Fibroblast of villous mesenchyme (primary cell): ENCODE measurements at regions not wholly inside any gene's neighbourhood (a gene's known extent, or its start where the extent isn't known, plus 50 kb on each side); places are given as distances from the start of the nearest gene placed in this dataset.
"Not testable (repeated sequence)": the region's sequence is repeated elsewhere in the genome, so short reads cannot be mapped to it uniquely, and the experiment has no call there.

Experiments used
- DNase-seq: peaks from one replicate; pipeline ENCODE4 v3.0.0-alpha.2; 2010; ENCODE audit warnings: low read depth
- H3K4me3 ChIP-seq: 2 replicates; pipeline ENCODE4 v1.5.1; 2011; ENCODE audit warnings: low read depth, mild to moderate bottlenecking, low read length

DNA sequence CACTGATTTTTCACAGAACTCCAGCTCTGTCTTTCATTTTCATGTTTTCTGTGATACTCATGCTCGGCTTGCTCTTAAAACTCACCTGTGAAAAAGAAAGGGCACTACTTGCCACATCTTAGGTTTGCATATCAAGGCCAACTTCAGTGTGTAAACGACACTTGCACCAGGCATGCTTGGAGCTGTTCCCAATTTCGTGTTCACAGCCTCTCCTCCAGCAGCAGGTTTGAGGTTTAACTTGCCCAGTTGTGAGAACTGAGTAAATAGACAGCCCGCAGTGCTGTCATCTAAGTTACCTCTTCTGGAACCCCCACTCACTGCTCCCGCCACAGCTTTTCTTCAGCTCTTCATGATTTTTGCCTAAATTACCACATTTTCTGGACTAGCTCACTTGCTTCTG, 172.2 kb downstream of the SPDYE17 start:
- H3K4me3 ChIP-seq, DNase-seq: not testable (repeated sequence)

GRCh38 chr7:76854631-76855030, 177.5 kb downstream of the SPDYE17 start:
- H3K4me3 ChIP-seq, DNase-seq: not testable (repeated sequence)

DNA sequence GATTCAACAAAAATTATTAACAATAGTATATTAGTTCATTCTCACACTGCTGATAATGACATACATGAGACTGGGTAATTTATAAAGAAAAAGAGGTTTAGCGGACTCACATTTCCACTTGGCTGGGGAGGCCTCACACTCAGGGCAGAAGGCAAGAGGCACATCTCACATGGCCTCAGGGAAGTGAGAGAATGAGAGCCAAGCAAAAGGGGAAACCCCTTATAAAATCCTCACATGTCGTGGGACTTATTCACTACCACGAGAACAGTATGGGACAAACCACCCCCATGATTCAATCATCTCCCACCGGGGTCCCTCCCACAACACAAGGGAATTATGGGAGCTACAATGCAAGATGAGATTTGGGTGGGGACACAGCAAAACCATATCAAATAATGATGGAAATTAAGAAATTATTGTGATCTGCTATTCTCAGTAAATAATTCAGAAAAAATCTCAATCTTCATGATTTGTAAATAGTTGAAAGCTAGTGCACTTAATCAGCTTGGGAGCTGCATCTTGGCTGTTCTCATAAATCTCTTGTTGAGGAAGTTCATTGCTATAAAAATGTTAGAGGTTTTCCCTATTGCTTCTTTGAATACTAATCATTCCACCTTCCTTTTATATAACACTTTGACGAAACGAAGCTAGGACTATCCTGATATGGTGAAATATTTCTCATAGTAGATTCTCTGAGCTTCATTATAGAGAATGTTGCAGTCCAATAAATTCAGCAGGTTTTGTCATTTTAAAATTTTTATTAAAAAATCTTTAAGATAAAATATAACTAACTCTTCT, 179.2 kb downstream of the SPDYE17 start:
- DNase-seq, result not testable (repeated sequence)

DNA sequence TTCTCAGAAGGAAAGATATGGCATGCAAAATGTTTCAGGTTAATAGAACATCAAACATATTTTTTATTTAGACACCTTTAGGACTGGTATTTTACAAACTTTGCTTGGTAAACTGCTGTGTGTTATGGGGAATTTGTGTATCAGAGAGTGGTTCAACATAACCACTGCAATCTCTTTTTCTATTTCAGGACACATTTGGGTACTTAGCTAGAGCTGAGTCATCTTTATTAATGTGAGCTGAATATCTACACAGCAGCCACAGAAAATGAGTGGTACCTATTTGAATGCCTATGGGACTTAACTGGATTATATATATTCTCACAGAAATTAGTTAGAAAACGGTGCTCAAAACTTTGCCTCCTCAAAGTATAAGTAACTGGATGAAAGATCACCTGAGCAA, 179.8 kb downstream of the SPDYE17 start:
- not testable (repeated sequence) for DNase-seq

More for the DNA sequence above, 179.2 kb downstream of the SPDYE17 start:
- not testable (repeated sequence) for H3K4me3 ChIP-seq

GRCh38 chr7:76851617-76852016, 180.5 kb downstream of the SPDYE17 start:
- H3K4me3 ChIP-seq, DNase-seq: not testable (repeated sequence)

More for the DNA sequence above, 179.8 kb downstream of the SPDYE17 start:
- H3K4me3 ChIP-seq, result not testable (repeated sequence)

- H3K4me3 ChIP-seq, DNase-seq: not testable (repeated sequence)
Measured at GRCh38 chr7:76849887-76850563, 182.1 kb downstream of the SPDYE17 start.

DNA sequence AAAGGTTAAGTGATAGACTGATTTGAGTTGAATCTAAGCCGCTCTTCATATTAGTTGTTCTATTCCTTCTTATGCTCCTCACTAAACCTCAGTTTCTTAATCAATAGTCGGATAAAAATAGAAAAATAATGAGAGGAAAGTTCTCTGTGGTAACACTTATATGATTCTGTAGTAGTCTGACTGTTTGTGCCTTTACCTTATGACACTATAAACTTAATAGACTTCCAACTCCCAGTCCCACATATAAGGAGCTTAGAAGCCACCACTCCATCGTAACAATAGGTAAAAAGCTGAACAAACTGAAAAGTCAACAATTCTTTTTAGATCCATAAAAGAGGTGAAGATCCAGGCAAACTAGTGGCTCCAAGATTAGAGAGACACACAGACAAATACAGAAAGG, 192.3 kb downstream of the SPDYE17 start:
- H3K4me3 ChIP-seq, DNase-seq: not testable (repeated sequence)

- not testable (repeated sequence) for H3K4me3 ChIP-seq, DNase-seq
Measured at GRCh38 chr7:76839214-76839613, 192.9 kb downstream of the SPDYE17 start.

- H3K4me3 ChIP-seq, DNase-seq: not testable (repeated sequence)
Measured at GRCh38 chr7:76838357-76838756, 193.8 kb downstream of the SPDYE17 start.

DNA sequence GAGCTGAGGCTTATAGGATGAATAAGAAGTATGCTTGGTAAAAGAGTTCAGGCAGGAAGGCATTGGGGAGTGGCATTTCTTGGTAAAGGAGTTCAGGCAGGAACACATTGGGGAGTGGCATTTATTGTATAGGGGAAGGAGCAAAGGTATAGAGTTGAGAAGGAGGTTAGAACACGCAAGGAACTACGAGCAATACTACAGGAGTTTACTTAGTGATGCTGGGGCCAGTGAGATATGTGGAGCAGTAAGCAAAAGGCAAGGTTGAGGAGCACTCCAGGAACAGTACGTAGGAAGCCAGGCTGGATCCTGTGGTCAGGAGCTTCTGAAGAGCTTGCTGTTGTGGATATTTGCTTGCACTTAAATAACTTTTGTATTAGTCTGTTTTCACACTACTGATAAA, 202.2 kb upstream of the POMZP3 start:
- not testable (repeated sequence) for DNase-seq, H3K4me3 ChIP-seq

DNA sequence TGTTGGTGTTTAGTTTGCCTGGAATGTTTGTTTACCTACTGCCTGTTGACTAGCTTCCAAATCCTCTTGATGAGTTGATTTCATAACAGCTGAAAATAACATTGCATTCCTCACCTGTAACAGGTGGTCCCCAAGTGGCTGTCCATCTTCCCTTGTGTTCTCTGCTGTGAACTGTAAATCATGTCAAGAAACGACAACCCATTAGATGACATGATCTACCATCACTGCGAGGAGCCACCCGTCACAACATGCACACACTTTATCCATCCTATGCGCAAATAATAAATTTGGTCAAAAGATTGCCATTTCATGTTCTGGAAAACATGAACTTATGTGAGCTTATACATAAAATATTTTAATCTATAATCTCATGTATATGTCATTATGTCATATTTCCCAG, 199.1 kb upstream of the POMZP3 start:
- H3K4me3 ChIP-seq, DNase-seq: not testable (repeated sequence)

- not testable (repeated sequence) for DNase-seq, H3K4me3 ChIP-seq
Measured at GRCh38 chr7:76809856-76810255, 182.8 kb upstream of the POMZP3 start.

DNA sequence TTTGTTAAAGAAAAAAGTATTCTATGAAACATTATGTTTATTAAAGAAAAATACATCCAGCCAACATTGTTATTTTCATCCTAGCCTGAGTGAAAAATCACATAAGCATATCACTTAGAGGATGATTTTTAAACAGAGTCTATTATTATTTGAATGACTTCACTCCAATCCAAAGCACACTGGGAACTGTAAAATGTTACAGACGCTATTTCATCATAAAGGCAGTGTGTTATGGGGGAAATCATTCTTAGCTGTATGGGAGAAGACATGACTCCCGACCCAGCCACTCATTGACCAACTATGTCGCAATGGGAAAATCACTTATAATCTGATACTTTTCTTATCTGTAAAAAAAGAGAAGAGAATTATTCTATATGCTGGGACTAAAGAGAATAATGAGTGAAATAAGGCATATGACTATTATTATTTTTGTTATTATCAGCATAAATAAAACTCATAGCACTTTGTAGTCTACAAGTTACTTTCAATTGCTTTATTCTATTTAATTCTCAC, 180.6 kb upstream of the POMZP3 start:
- H3K4me3 ChIP-seq, DNase-seq: not testable (repeated sequence)

DNA sequence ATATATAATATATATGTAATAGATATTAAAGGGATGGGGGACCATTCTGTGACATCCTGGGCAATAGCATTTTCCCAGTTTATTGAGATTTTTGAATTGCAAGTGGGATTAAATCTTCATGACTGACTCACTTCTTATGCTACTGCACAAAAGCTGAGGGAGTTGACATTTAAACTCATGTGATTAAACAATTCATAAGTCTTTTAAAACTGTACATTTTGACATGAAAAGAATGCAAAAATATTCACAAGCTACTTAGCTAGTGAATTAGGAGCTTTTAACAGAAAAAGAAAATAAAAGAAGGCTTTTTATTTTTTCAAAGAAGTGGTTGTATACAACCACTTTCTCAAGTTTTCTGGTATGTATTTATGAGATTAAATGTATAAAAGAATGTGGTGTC, 179.4 kb upstream of the POMZP3 start:
- H3K4me3 ChIP-seq, DNase-seq: not testable (repeated sequence)

DNA sequence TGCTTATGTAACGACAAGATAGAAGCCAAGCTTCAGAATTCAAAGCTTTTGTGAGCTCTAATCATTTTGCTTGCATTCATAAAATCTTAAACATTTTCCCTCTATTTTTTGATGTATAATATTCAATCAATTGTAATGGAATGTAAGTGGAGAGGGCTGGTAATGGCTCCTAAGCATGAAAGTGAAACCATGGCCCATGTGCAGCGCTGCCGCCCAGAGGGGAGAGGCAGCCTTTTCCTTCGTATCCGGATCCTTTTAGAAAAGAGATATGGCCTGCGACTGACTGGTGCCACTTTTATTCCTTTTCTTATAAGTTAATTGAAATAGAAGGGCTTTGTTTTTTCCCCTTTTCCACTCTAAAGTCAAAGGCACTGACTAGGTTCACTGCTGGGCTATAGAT, 178.9 kb upstream of the POMZP3 start:
- H3K4me3 ChIP-seq, result not testable (repeated sequence)
- peak; percentile 10 for DNase-seq

GRCh38 chr7:76805262-76805661, 178.2 kb upstream of the POMZP3 start:
- not testable (repeated sequence) for H3K4me3 ChIP-seq, DNase-seq

DNA sequence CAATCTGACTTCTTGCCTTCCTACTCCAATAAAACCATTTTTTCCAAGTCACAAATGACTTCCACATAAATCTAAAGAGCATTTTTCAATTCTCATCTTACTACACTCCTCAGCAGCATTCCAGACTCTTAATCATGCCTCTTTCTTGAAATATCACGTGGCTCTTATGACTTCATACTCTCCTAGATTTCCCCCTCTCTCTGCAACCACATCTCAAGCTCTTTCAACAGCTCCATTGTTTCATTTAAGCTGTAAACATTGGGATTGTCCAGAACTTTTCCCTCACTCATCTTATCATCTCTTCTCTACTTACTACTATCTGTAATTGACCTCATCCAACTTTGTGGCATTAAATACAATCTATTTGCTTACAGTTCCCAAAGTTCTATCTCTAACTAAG, 170.6 kb upstream of the POMZP3 start:
- not testable (repeated sequence) for H3K4me3 ChIP-seq, DNase-seq

DNA sequence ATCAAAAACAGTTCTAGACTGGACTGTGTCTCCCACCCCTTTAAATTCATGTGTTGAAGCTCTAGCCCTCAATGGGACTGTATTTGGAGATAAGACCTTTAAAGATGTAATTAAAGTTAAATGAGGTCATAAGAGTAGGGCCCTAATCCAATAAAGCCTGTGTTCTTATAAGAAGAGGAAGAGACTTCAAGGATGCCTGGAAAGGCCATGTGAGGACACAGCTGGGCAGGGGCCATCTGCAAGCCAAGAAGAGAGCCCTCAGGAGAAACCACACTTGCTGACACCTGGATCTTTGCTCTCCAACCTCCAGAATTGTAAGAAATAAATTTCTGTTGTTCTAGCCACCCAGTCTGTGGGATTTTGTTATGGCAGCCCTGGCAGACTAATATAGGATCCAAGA, 153.6 kb upstream of the POMZP3 start:
- H3K4me3 ChIP-seq, DNase-seq: not testable (repeated sequence)

DNA sequence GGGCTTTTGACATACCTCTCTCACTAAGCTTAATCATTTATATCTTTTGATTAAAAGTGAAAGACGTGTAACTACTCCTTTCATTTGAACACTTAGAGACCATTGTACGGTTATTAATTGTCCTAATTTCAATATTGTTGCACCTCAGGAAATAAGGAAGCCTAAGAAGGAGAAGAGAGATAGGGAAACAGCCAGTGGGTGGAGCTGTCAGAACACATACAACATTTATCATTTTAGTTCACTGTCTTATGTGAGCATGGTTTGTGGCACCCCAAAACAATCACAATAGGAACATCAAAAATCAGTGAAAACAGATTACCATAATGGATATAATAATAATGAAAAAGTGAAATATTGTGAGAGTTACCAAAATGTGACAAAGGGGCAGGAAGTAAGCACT, 147.2 kb upstream of the POMZP3 start:
- not testable (repeated sequence) for DNase-seq, H3K4me3 ChIP-seq

DNA sequence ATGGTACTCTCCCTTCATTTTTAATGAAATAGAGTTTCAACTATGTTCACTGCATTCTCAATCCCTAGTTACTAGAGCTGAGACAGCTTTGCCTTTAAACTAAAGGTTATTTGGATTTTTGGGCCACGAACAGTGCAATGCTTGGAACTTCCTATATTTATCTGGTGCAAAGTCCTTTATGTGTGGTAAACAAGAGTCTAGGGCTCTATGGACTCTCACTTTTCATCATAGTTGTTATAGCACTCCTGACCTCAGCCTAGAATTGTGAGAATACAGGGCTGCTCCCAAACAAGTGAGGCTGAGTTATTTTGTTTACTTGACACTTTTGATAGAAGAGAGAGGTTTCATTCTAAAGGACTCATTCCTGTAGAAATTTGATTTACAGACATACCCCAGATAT, 144.9 kb upstream of the POMZP3 start:
- DNase-seq, H3K4me3 ChIP-seq: not testable (repeated sequence)
